ENCODE measurements at regions not wholly inside any gene's neighbourhood (a gene's known extent, or its start where the extent isn't known, plus 50 kb on each side); places are given as distances from the start of the nearest gene placed in this dataset.

- TF ChIP-seq KLF16 (tag by site-specific recombination; IDR thresholded peaks at IDR 0.05), result no peak
- no peak for TF ChIP-seq CTCF (tag by site-specific recombination; IDR thresholded peaks at IDR 0.05)
- TF ChIP-seq ZNF138 (tag by site-specific recombination; IDR thresholded peaks at IDR 0.05; ENCODE audit: borderline replicate concordance), result no peak
- TF ChIP-seq YY1 (tag by site-specific recombination; IDR thresholded peaks at IDR 0.05), result no peak
- TF ChIP-seq ZNF341 (tag by site-specific recombination; IDR thresholded peaks at IDR 0.05; ENCODE audit: low read depth), result no peak
- TF ChIP-seq FEZF1 (tag by site-specific recombination; IDR thresholded peaks at IDR 0.05), result no peak
- no peak for TF ChIP-seq ZNF302 (tag by site-specific recombination; IDR thresholded peaks at IDR 0.05; ENCODE audit: low read depth)
Observed at GRCh38 chr9:104028827-104029226, 65.3 kb upstream of the SMC2 start.
